HCT116 (cell line): ENCODE measurements at regions not wholly inside any gene's neighbourhood (a gene's known extent, or its start where the extent isn't known, plus 50 kb on each side); places are given as distances from the start of the nearest gene placed in this dataset.

Experiments
- CBX3 ChIP-seq: IDR thresholded peaks from 2 replicates; pipeline ENCODE4 v1.6.1; 2012; ENCODE audit warnings: low read depth
- EGR1 ChIP-seq: IDR thresholded peaks from 2 replicates; pipeline ENCODE4 v1.6.1; 2012; ENCODE audit warnings: low read depth
- EZH2 ChIP-seq: fragments of 200-600 bp; sonication (generic); IDR thresholded peaks from 2 replicates; pipeline ENCODE4 v1.6.1; 2017; ENCODE audit warnings: antibody characterized with exemption, mixed run types
- EZH2phosphoT487 ChIP-seq: fragments of 200-600 bp; IDR thresholded peaks from 2 replicates; pipeline ENCODE4 v1.6.1; 2018; ENCODE audit warnings: antibody characterized with exemption, borderline replicate concordance
- JUND ChIP-seq: IDR thresholded peaks from 2 replicates; pipeline ENCODE4 v1.6.1; 2012
- MAX ChIP-seq: IDR thresholded peaks from 2 replicates; pipeline ENCODE4 v1.6.1; 2012
- POLR2A ChIP-seq: IDR thresholded peaks from 2 replicates; pipeline ENCODE4 v1.7.0; 2011; ENCODE audit warnings: borderline replicate concordance; ENCODE audit not compliant: insufficient read depth, insufficient read length; ENCODE audit errors: extremely low read depth
- POLR2AphosphoS5 ChIP-seq: IDR thresholded peaks from 2 replicates; pipeline ENCODE4 v1.6.1; 2011; ENCODE audit warnings: mild to moderate bottlenecking, low read depth, low read length, moderate library complexity
- SP1 ChIP-seq: IDR thresholded peaks from 2 replicates; pipeline ENCODE4 v1.6.1; 2012; ENCODE audit warnings: low read depth
- TCF7L2 ChIP-seq: IDR thresholded peaks from 2 replicates; pipeline ENCODE4 v1.7.0; 2011; ENCODE audit warnings: borderline replicate concordance, inconsistent platforms; ENCODE audit not compliant: insufficient read depth, insufficient read length; ENCODE audit errors: extremely low read depth
- TF ChIP-seq, protein P1 (sequence below), 3 experiments: fragments of 200-600 bp in 1 of 3; sonication (generic) in 1 of 3; IDR thresholded peaks in 2 of 3; conservative IDR thresholded peaks in 1 of 3; 2 replicates each; pipeline ENCODE4 v1.5.1; 2012 to 2017; ENCODE audit warnings: low read depth in 2 of 3, low read length in 2 of 3, antibody characterized with exemption in 1 of 3, borderline replicate concordance in 1 of 3, control low read depth in 1 of 3, mild to moderate bottlenecking in 1 of 3, mixed read lengths in 1 of 3, mixed run types in 1 of 3, moderate library complexity in 1 of 3; ENCODE audit not compliant: insufficient read depth in 1 of 3
- TF ChIP-seq, protein P2 (sequence below): IDR thresholded peaks from 2 replicates; pipeline ENCODE4 v1.6.1; 2012; ENCODE audit warnings: low read depth
- TF ChIP-seq, protein P3 (sequence below): IDR thresholded peaks from 2 replicates; pipeline ENCODE4 v1.6.1; 2012

GRCh38 chr16:75921281-75921680 is 195.0 kb upstream of the CPHXL start:
- TF ChIP-seq, protein P1, sequence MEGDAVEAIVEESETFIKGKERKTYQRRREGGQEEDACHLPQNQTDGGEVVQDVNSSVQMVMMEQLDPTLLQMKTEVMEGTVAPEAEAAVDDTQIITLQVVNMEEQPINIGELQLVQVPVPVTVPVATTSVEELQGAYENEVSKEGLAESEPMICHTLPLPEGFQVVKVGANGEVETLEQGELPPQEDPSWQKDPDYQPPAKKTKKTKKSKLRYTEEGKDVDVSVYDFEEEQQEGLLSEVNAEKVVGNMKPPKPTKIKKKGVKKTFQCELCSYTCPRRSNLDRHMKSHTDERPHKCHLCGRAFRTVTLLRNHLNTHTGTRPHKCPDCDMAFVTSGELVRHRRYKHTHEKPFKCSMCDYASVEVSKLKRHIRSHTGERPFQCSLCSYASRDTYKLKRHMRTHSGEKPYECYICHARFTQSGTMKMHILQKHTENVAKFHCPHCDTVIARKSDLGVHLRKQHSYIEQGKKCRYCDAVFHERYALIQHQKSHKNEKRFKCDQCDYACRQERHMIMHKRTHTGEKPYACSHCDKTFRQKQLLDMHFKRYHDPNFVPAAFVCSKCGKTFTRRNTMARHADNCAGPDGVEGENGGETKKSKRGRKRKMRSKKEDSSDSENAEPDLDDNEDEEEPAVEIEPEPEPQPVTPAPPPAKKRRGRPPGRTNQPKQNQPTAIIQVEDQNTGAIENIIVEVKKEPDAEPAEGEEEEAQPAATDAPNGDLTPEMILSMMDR (IDR thresholded peaks at IDR 0.05 in 2 of 3, conservative IDR thresholded peaks at IDR 0.05 in 1 of 3; ENCODE audit: borderline replicate concordance in 1 of 3, insufficient read depth in 1 of 3, low read depth in 2 of 3, low read length in 2 of 3), result no peak
- TF ChIP-seq EZH2phosphoT487 (no peak), POLR2A (no peak), CBX3 (no peak), EZH2 (no peak), JUND (no peak), POLR2AphosphoS5 (no peak), SP1 (no peak), TCF7L2 (no peak), EGR1 (no peak), MAX (no peak)
- TF ChIP-seq, protein P2, sequence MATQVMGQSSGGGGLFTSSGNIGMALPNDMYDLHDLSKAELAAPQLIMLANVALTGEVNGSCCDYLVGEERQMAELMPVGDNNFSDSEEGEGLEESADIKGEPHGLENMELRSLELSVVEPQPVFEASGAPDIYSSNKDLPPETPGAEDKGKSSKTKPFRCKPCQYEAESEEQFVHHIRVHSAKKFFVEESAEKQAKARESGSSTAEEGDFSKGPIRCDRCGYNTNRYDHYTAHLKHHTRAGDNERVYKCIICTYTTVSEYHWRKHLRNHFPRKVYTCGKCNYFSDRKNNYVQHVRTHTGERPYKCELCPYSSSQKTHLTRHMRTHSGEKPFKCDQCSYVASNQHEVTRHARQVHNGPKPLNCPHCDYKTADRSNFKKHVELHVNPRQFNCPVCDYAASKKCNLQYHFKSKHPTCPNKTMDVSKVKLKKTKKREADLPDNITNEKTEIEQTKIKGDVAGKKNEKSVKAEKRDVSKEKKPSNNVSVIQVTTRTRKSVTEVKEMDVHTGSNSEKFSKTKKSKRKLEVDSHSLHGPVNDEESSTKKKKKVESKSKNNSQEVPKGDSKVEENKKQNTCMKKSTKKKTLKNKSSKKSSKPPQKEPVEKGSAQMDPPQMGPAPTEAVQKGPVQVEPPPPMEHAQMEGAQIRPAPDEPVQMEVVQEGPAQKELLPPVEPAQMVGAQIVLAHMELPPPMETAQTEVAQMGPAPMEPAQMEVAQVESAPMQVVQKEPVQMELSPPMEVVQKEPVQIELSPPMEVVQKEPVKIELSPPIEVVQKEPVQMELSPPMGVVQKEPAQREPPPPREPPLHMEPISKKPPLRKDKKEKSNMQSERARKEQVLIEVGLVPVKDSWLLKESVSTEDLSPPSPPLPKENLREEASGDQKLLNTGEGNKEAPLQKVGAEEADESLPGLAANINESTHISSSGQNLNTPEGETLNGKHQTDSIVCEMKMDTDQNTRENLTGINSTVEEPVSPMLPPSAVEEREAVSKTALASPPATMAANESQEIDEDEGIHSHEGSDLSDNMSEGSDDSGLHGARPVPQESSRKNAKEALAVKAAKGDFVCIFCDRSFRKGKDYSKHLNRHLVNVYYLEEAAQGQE, result no peak
- TF ChIP-seq, protein P3, sequence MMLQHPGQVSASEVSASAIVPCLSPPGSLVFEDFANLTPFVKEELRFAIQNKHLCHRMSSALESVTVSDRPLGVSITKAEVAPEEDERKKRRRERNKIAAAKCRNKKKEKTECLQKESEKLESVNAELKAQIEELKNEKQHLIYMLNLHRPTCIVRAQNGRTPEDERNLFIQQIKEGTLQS, result no peak
